ENCODE measurements at regions not wholly inside any gene's neighbourhood (a gene's known extent, or its start where the extent isn't known, plus 50 kb on each side); places are given as distances from the start of the nearest gene placed in this dataset.
"Not testable (repeated sequence)": the region's sequence is repeated elsewhere in the genome, so short reads cannot be mapped to it uniquely, and the experiment has no call there.

- DNase-seq (ENCODE audit: low read depth in 2 of 2, low spot score in 1 of 2) = no peak
Observed at GRCh38 chr1:209153411-209153810, 430.1 kb upstream of the CAMK1G start.

- DNase-seq (ENCODE audit: low read depth in 2 of 2, low spot score in 1 of 2) = no peak
Observed at GRCh38 chr1:209154912-209155311, 428.6 kb upstream of the CAMK1G start.

- no peak for DNase-seq (ENCODE audit: low read depth in 2 of 2, low spot score in 1 of 2)
Observed at GRCh38 chr1:209155546-209155945, 428.0 kb upstream of the CAMK1G start.

GRCh38 chr1:209156991-209157390 is 426.5 kb upstream of the CAMK1G start:
- no peak for DNase-seq (ENCODE audit: low read depth in 2 of 2, low spot score in 1 of 2)

GRCh38 chr1:209157546-209158249 is 425.8 kb upstream of the CAMK1G start:
- no peak for DNase-seq (ENCODE audit: low read depth in 2 of 2, low spot score in 1 of 2)

GRCh38 chr1:209158851-209159250 is 424.7 kb upstream of the CAMK1G start:
- DNase-seq (ENCODE audit: low read depth in 2 of 2, low spot score in 1 of 2) = no peak

GRCh38 chr1:209160230-209160629 is 423.3 kb upstream of the CAMK1G start:
- no peak for DNase-seq (ENCODE audit: low read depth in 2 of 2, low spot score in 1 of 2)

GRCh38 chr1:209162651-209163050 is 420.9 kb upstream of the CAMK1G start:
- no peak for DNase-seq (ENCODE audit: low read depth in 2 of 2, low spot score in 1 of 2)

- no peak for DNase-seq (ENCODE audit: low read depth in 2 of 2, low spot score in 1 of 2)
Observed at GRCh38 chr1:209168204-209168603, 415.3 kb upstream of the CAMK1G start.

GRCh38 chr1:209171151-209171550 is 412.4 kb upstream of the CAMK1G start:
- DNase-seq (ENCODE audit: low read depth in 2 of 2, low spot score in 1 of 2) = no peak

- DNase-seq (ENCODE audit: low read depth in 2 of 2, low spot score in 1 of 2) = no peak
Observed at GRCh38 chr1:209172286-209172685, 411.2 kb upstream of the CAMK1G start.

GRCh38 chr1:209172792-209173542 is 410.5 kb upstream of the CAMK1G start:
- not testable (repeated sequence) for DNase-seq (ENCODE audit: low read depth in 2 of 2, low spot score in 1 of 2)

GRCh38 chr1:209173796-209174195 is 409.7 kb upstream of the CAMK1G start:
- not testable (repeated sequence) for DNase-seq (ENCODE audit: low read depth in 2 of 2, low spot score in 1 of 2)

GRCh38 chr1:209176866-209177430 is 406.6 kb upstream of the CAMK1G start:
- no peak for DNase-seq (ENCODE audit: low read depth in 2 of 2, low spot score in 1 of 2)

GRCh38 chr1:209183195-209183594 is 400.3 kb upstream of the CAMK1G start:
- no peak for DNase-seq (ENCODE audit: low read depth in 2 of 2, low spot score in 1 of 2)

GRCh38 chr1:209187589-209187988 is 395.9 kb upstream of the CAMK1G start:
- no peak for DNase-seq (ENCODE audit: low read depth in 2 of 2, low spot score in 1 of 2)

- DNase-seq (ENCODE audit: low read depth in 2 of 2, low spot score in 1 of 2) = no peak
Observed at GRCh38 chr1:209190591-209191261, 392.8 kb upstream of the CAMK1G start.

- no peak for DNase-seq (ENCODE audit: low read depth in 2 of 2, low spot score in 1 of 2)
Observed at GRCh38 chr1:209191262-209191634, 392.3 kb upstream of the CAMK1G start.

- no peak for DNase-seq (ENCODE audit: low read depth in 2 of 2, low spot score in 1 of 2)
Observed at GRCh38 chr1:209196140-209196539, 387.4 kb upstream of the CAMK1G start.

GRCh38 chr1:209198961-209199750 is 384.4 kb upstream of the CAMK1G start:
- DNase-seq (ENCODE audit: low read depth in 2 of 2, low spot score in 1 of 2) = no peak

- no peak for DNase-seq (ENCODE audit: low read depth in 2 of 2, low spot score in 1 of 2)
Observed at GRCh38 chr1:209199822-209200221, 383.7 kb upstream of the CAMK1G start.
